ENCODE measurements at regions not wholly inside any gene's neighbourhood (a gene's known extent, or its start where the extent isn't known, plus 50 kb on each side); places are given as distances from the start of the nearest gene placed in this dataset.

DNA sequence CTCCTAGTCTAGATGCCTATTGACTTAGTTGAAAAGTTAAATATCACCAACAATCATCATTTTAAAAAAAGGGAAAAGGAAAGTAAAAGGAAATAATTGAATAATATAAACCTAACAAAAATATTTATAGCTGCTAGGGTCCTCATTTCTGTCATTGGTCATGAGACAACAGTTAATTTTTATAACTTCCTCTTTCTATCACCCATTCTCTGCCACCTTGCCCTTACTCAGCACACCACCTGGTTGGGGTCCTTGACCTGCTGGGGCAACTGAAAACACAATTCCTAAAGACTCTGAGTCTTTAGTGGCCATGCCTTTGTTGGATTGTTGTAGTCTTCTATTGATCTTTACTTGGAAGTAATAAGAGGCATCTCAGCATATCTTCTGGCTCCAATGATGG, 179.5 kb upstream of the MAST4 start:
- no peak for TF ChIP-seq POLR2AphosphoS5 (IDR thresholded peaks at IDR 0.05; ENCODE audit: borderline replicate concordance, low read depth, low read length)
- TF ChIP-seq EZH2 (IDR thresholded peaks at IDR 0.05), result no peak
- TF ChIP-seq FOXP2 (optimal IDR thresholded peaks at IDR 0.05; ENCODE audit: control extremely low read depth, extremely low read length, insufficient read depth), result no peak
- Histone ChIP-seq H3K9me3 (ENCODE audit: low read depth, low read length) (no peaks in the 10 kb centered on the region), H3K27ac (no peak overlapping the region), H3K9ac (ENCODE audit: insufficient read length) (no peak overlapping the region), H3K4me3 (no peak overlapping the region), H3K36me3 (ENCODE audit: insufficient read depth, low read length) (no peaks in the 10 kb centered on the region)
- DNase-seq (ENCODE audit: low read depth, low spot score), result no peak

DNA sequence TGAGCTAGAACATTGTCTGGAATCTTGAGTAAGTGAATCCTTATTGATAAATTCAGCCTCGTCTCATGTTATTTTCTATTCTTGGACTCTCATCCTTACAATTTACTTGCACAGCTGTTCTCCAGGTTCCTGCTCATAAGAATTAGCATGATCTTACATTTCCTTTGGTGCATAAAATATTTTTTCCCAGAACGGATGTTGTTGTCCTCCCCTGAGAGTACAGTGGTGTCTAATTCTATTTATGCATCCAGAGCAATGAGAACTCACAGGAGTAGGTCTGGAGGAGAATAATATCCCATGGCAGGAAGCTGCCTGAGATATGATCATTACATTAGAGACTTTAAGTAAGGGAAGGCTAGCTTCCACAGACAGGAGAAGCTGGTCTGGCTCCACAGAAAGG, 178.4 kb upstream of the MAST4 start:
- Histone ChIP-seq H3K9me3 (ENCODE audit: low read depth, low read length) (peaks cover 3% of the 10 kb centered on the region; the same call in 1 of the 2 replicates), H3K9ac (ENCODE audit: insufficient read length) (no peak overlapping the region), H3K36me3 (ENCODE audit: insufficient read depth, low read length) (no peaks in the 10 kb centered on the region), H3K27ac (peak overlapping the region; percentile 54), H3K4me3 (peak overlapping the region; percentile 23; the same call in 1 of the 2 replicates)
- TF ChIP-seq POLR2AphosphoS5 (IDR thresholded peaks at IDR 0.05; ENCODE audit: borderline replicate concordance, low read depth, low read length) (no peak), FOXP2 (optimal IDR thresholded peaks at IDR 0.05; ENCODE audit: control extremely low read depth, extremely low read length, insufficient read depth) (peak; percentile 47)
- DNase-seq (ENCODE audit: low read depth, low spot score), result peak; percentile 59

DNA sequence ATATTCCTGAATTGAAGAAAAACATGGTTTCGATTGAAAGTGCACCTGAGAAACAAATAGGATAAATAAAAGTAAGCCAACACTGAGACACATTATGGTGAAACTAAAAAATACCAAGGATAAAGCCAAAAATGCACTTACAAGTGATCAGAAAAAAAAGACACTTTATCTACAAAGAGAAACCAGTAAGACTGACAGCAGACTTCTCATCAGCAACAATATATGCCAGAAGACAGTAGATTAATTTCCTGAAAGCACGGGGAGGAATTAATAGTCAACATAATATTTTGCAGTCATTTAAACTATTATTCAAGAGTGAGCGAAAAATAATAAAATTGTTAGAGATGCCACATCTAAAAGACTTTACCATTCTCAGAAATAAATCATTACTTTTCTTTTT, 172.7 kb upstream of the MAST4 start:
- TF ChIP-seq POLR2AphosphoS5 (IDR thresholded peaks at IDR 0.05; ENCODE audit: borderline replicate concordance, low read depth, low read length) (no peak), FOXP2 (optimal IDR thresholded peaks at IDR 0.05; ENCODE audit: control extremely low read depth, extremely low read length, insufficient read depth) (no peak), EZH2 (IDR thresholded peaks at IDR 0.05) (no peak)

DNA sequence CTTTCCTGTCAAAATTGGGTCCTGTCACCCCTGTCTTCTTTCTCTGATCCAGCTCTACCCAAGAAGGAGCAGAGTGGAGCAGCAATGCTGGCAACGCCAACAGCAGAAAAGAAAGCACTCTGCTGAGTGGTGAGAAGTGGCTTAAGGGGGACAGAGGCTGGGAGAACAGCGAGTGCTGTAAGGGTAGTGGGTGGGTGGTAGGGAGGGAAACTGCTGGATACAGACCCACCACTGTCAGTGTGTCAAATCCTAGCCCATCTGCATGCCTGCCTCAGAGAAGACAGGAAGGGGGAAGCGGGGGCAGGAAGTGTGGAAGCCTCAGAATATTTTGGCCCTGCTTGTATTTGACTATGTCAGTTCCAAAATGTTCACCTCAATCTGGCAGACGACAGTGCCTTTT, 170.4 kb upstream of the MAST4 start:
- H3K36me3 ChIP-seq (ENCODE audit: insufficient read depth, low read length), result no peaks in the 10 kb centered on the region
- H3K9ac ChIP-seq (ENCODE audit: insufficient read length), result no peak overlapping the region
- TF ChIP-seq FOXP2 (optimal IDR thresholded peaks at IDR 0.05; ENCODE audit: control extremely low read depth, extremely low read length, insufficient read depth) (no peak), POLR2AphosphoS5 (IDR thresholded peaks at IDR 0.05; ENCODE audit: borderline replicate concordance, low read depth, low read length) (no peak), EZH2 (IDR thresholded peaks at IDR 0.05) (no peak)
- no peak overlapping the region for H3K27ac ChIP-seq
- no peak overlapping the region for H3K4me3 ChIP-seq
- peaks cover 3% of the 10 kb centered on the region; the same call in 1 of the 2 replicates for H3K9me3 ChIP-seq (ENCODE audit: low read depth, low read length)
- DNase-seq (ENCODE audit: low read depth, low spot score), result no peak

More for the DNA sequence above, 172.7 kb upstream of the MAST4 start:
- no peaks in the 10 kb centered on the region for H3K36me3 ChIP-seq (ENCODE audit: insufficient read depth, low read length)
- no peak overlapping the region for H3K4me3 ChIP-seq
- peaks cover 3% of the 10 kb centered on the region; the same call in 1 of the 2 replicates for H3K9me3 ChIP-seq (ENCODE audit: low read depth, low read length)
- H3K9ac ChIP-seq (ENCODE audit: insufficient read length), result no peak overlapping the region
- no peak for DNase-seq (ENCODE audit: low read depth, low spot score)
- no peak overlapping the region for H3K27ac ChIP-seq

DNA sequence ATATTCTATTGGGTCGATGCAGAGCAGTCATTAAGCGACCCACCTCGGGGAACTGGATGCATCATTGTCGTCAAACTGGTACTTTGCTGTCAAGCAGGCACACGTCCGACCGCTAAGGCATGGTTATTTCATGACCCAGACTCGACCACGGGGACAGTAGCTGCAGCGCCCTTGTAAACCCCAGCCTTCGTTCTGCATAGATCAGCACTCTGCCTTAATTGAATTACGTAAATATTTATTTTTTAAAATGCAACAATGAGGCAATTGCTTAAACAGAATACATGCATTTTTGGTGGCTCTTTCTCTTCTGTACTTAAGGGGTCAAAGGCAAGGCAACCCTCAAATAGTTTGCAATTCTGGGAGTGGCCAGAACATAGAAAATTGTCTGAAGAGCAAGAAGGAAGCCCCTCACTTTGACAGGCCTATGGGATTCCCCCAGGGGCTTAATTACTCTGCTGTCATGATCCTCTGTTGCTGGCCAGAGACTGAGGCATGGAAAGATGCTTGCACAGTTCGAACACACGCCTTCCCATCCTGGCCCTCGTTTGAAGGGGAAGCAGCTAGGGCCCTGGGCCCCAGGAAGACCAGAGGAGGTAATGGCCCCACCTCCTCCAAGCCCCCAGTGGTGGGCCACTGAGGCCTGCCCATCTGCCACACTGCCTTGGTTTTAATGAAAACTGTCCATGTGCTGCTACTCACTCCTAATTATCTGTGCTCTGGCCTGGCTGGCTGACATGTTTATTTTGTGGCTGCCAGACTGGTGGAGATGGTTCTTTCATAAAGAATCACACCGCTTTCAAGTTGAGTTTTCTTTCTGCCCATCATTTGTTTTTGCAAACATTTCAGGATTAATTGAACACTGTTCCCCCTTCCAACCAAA, 169.7 kb upstream of the MAST4 start:
- no peaks in the 10 kb centered on the region for H3K36me3 ChIP-seq (ENCODE audit: insufficient read depth, low read length)
- TF ChIP-seq FOXP2 (optimal IDR thresholded peaks at IDR 0.05; ENCODE audit: control extremely low read depth, extremely low read length, insufficient read depth) (no peak), EZH2 (IDR thresholded peaks at IDR 0.05) (no peak), POLR2AphosphoS5 (IDR thresholded peaks at IDR 0.05; ENCODE audit: borderline replicate concordance, low read depth, low read length) (no peak)
- no peak overlapping the region for H3K27ac ChIP-seq
- H3K9ac ChIP-seq (ENCODE audit: insufficient read length), result no peak overlapping the region
- DNase-seq (ENCODE audit: low read depth, low spot score), result no peak
- H3K4me3 ChIP-seq, result no peak overlapping the region
- peaks cover 3% of the 10 kb centered on the region; the same call in 1 of the 2 replicates for H3K9me3 ChIP-seq (ENCODE audit: low read depth, low read length)

DNA sequence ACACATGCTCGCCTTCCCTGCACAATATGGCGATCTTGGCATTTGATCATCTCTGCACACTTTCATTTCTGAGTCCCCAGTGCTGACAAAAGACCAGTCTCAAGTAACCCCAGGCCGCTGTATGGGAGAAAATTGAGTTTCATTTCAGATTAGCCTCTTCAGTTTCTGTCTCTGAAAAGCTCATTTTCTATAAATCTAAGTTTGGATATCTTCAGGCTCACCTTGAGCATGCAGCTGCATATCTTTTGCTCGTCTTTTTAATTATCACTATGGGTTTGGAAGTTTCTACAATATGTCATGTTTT, 169.1 kb upstream of the MAST4 start:
- Histone ChIP-seq H3K36me3 (ENCODE audit: insufficient read depth, low read length) (no peaks in the 10 kb centered on the region), H3K9ac (ENCODE audit: insufficient read length) (no peak overlapping the region), H3K4me3 (no peak overlapping the region), H3K9me3 (ENCODE audit: low read depth, low read length) (peaks cover 3% of the 10 kb centered on the region; the same call in 1 of the 2 replicates), H3K27ac (no peak overlapping the region)
- no peak for DNase-seq (ENCODE audit: low read depth, low spot score)
- TF ChIP-seq EZH2 (IDR thresholded peaks at IDR 0.05) (no peak), FOXP2 (optimal IDR thresholded peaks at IDR 0.05; ENCODE audit: control extremely low read depth, extremely low read length, insufficient read depth) (no peak), POLR2AphosphoS5 (IDR thresholded peaks at IDR 0.05; ENCODE audit: borderline replicate concordance, low read depth, low read length) (no peak)

DNA sequence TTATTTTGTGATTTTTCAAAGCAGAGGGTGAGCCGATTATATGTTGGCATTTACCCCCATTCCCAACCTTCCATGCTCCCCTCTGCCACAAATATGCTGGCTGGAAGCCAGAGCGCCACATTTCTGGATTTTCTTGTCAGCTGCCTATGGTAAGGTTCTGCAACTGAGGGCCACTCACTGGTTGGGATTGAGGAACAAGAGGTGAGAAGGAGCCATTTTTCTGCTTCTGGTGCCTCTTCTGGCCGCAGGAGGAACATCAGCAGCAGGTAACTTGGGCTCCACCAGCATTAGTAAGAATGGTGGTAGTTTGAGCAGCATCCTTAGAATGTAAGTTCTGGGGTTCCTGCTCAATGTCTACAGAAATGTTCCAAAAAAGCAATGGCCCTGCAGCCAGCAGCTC, 159.5 kb upstream of the MAST4 start:
- TF ChIP-seq EZH2 (IDR thresholded peaks at IDR 0.05) (no peak), POLR2AphosphoS5 (IDR thresholded peaks at IDR 0.05; ENCODE audit: borderline replicate concordance, low read depth, low read length) (no peak), FOXP2 (optimal IDR thresholded peaks at IDR 0.05; ENCODE audit: control extremely low read depth, extremely low read length, insufficient read depth) (no peak)
- Histone ChIP-seq H3K9me3 (ENCODE audit: low read depth, low read length) (no peaks in the 10 kb centered on the region), H3K36me3 (ENCODE audit: insufficient read depth, low read length) (no peaks in the 10 kb centered on the region), H3K4me3 (no peak overlapping the region), H3K9ac (ENCODE audit: insufficient read length) (no peak overlapping the region), H3K27ac (no peak overlapping the region)
- DNase-seq (ENCODE audit: low read depth, low spot score), result no peak

DNA sequence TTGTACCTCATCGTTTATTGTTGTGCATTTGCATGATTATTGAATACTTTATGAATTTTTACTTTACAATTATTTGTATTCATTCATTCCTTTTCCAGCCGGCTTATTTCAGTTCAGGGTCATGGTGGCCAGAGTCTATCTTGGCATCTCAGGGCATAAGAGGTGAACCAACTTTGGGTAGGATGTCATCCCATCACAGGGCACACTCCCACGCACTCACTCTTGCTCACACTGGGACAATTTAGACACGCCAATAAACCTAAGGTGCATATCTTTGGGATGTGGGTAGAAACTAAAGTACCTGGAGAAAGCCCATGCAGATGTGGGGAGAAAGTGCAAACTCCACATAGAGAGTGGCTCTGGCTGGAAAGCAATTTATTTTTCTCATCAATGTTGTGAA, 158.1 kb upstream of the MAST4 start:
- no peak for TF ChIP-seq EZH2 (IDR thresholded peaks at IDR 0.05)
- no peak for TF ChIP-seq FOXP2 (optimal IDR thresholded peaks at IDR 0.05; ENCODE audit: control extremely low read depth, extremely low read length, insufficient read depth)
- no peak for TF ChIP-seq POLR2AphosphoS5 (IDR thresholded peaks at IDR 0.05; ENCODE audit: borderline replicate concordance, low read depth, low read length)
- no peaks in the 10 kb centered on the region for H3K9me3 ChIP-seq (ENCODE audit: low read depth, low read length)
- no peaks in the 10 kb centered on the region for H3K36me3 ChIP-seq (ENCODE audit: insufficient read depth, low read length)
- no peak for DNase-seq (ENCODE audit: low read depth, low spot score)
- no peak overlapping the region for H3K27ac ChIP-seq
- no peak overlapping the region for H3K4me3 ChIP-seq
- no peak overlapping the region for H3K9ac ChIP-seq (ENCODE audit: insufficient read length)

All from SK-N-MC (cell line).